ENCODE measurements at regions not wholly inside any gene's neighbourhood (a gene's known extent, or its start where the extent isn't known, plus 50 kb on each side); places are given as distances from the start of the nearest gene placed in this dataset.

DNA sequence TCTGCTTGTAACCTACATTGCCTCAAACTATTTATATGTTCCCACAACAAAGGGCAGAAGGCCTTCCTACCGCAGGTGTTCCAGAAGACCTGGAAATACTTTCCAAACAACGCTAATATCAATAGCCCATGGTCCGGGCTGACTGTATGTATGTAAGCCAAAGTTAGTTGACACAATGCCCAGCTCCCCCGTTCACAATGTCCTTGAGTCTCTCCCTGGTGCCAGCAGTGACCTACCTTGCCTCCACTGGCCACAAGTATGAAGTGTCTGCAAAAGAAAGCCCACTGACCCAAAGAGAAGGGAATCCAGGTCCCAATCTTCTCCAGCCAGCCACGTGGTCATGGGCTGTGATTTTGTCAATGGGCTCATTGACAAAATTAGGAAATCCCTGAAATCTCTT lies 118.6 kb downstream of the DLEU7 start:
- TF ChIP-seq, protein P1, sequence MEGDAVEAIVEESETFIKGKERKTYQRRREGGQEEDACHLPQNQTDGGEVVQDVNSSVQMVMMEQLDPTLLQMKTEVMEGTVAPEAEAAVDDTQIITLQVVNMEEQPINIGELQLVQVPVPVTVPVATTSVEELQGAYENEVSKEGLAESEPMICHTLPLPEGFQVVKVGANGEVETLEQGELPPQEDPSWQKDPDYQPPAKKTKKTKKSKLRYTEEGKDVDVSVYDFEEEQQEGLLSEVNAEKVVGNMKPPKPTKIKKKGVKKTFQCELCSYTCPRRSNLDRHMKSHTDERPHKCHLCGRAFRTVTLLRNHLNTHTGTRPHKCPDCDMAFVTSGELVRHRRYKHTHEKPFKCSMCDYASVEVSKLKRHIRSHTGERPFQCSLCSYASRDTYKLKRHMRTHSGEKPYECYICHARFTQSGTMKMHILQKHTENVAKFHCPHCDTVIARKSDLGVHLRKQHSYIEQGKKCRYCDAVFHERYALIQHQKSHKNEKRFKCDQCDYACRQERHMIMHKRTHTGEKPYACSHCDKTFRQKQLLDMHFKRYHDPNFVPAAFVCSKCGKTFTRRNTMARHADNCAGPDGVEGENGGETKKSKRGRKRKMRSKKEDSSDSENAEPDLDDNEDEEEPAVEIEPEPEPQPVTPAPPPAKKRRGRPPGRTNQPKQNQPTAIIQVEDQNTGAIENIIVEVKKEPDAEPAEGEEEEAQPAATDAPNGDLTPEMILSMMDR (IDR thresholded peaks at IDR 0.05), result no peak
- TF ChIP-seq EP300 (IDR thresholded peaks at IDR 0.05) (no peak), POLR2A (IDR thresholded peaks at IDR 0.05) (no peak)
